Neural progenitor cell (in vitro differentiated cells): ENCODE measurements at regions not wholly inside any gene's neighbourhood (a gene's known extent, or its start where the extent isn't known, plus 50 kb on each side); places are given as distances from the start of the nearest gene placed in this dataset.

Experiments used
- DNase-seq: peaks from one replicate; pipeline ENCODE4 v3.0.0-alpha.2; 2016; ENCODE audit warnings: low spot score
- H2AFZ ChIP-seq: fragments of 200-600 bp; sonication (generic); replicated peaks from 2 replicates; pipeline ENCODE4 v1.6.1; 2016; ENCODE audit warnings: antibody characterized with exemption
- H3F3A ChIP-seq: fragments of 200-600 bp; sonication (generic); 2 replicates; pipeline ENCODE4 v1.6.1; 2016; ENCODE audit warnings: antibody characterized with exemption, low read depth
- H3K27ac ChIP-seq: fragments of 200-600 bp; sonication (generic); 2 replicates; pipeline ENCODE4 v1.5.1; 2016; ENCODE audit warnings: mild to moderate bottlenecking
- H3K27me3 ChIP-seq: fragments of 200-600 bp; sonication (generic); 2 replicates; pipeline ENCODE4 v1.6.1; 2016; ENCODE audit warnings: mild to moderate bottlenecking, moderate library complexity
- H3K36me3 ChIP-seq: fragments of 200-600 bp; sonication (generic); 2 replicates; pipeline ENCODE4 v1.5.1; 2016
- H3K4me1 ChIP-seq: fragments of 200-600 bp; sonication (generic); 2 replicates; pipeline ENCODE4 v1.6.1; 2016; ENCODE audit warnings: mixed run types
- H3K4me2 ChIP-seq: fragments of 200-600 bp; sonication (generic); 2 replicates; pipeline ENCODE4 v1.6.1; 2016
- H3K4me3 ChIP-seq: fragments of 200-600 bp; sonication (generic); 2 replicates; pipeline ENCODE4 v1.5.1; 2016
- H3K79me2 ChIP-seq: fragments of 200-600 bp; sonication (generic); 2 replicates; pipeline ENCODE4 v1.6.1; 2016; ENCODE audit warnings: low read depth
- H3K9ac ChIP-seq: fragments of 200-600 bp; sonication (generic); 2 replicates; pipeline ENCODE4 v1.6.1; 2016
- H3K9me3 ChIP-seq: fragments of 200-600 bp; sonication (generic); 2 replicates; pipeline ENCODE4 v1.5.1; 2016; ENCODE audit warnings: low read depth
- H4K20me1 ChIP-seq: fragments of 200-600 bp; sonication (generic); 2 replicates; pipeline ENCODE4 v1.6.1; 2016; ENCODE audit warnings: low read depth
- H3K27ac Mint-ChIP-seq: 3 replicates; pipeline ENCODE4 v1.8.0; 2021; ENCODE audit warnings: mixed read lengths
- H3K27me3 Mint-ChIP-seq: 2 replicates; pipeline ENCODE4 v1.8.0; 2022; ENCODE audit warnings: low read depth, mild to moderate bottlenecking, inconsistent platforms, moderate library complexity, mixed read lengths; ENCODE audit not compliant: insufficient read depth
- H3K36me3 Mint-ChIP-seq: 3 replicates; pipeline ENCODE4 v1.8.0; 2021; ENCODE audit warnings: mixed read lengths
- H3K4me1 Mint-ChIP-seq: 3 replicates; pipeline ENCODE4 v1.8.0; 2021; ENCODE audit warnings: mixed read lengths
- H3K4me3 Mint-ChIP-seq: 3 replicates; pipeline ENCODE4 v1.8.0; 2021; ENCODE audit warnings: mild to moderate bottlenecking, moderate library complexity, mixed read lengths
- H3K9me3 Mint-ChIP-seq: 3 replicates; pipeline ENCODE4 v1.8.0; 2020; ENCODE audit warnings: mixed read lengths
- CTCF ChIP-seq: fragments of 200-600 bp; sonication (generic); IDR thresholded peaks from 2 replicates; pipeline ENCODE4 v1.5.1; 2017; ENCODE audit warnings: antibody characterized with exemption, mild to moderate bottlenecking
- EZH2 ChIP-seq: fragments of 200-600 bp; sonication (generic); IDR thresholded peaks from 2 replicates; pipeline ENCODE4 v1.6.1; 2017; ENCODE audit warnings: antibody characterized with exemption, mild to moderate bottlenecking, moderate library complexity
- EZH2phosphoT487 ChIP-seq: fragments of 200-600 bp; sonication (generic); IDR thresholded peaks from 2 replicates; pipeline ENCODE4 v1.6.1; 2017; ENCODE audit warnings: antibody characterized with exemption

GRCh38 chr7:156071612-156072011 is 259.3 kb upstream of the SHH start:
- TF ChIP-seq CTCF (no peak), EZH2phosphoT487 (no peak), EZH2 (no peak)
- no peaks in the 10 kb centered on the region for H3K36me3 Mint-ChIP-seq
- Histone ChIP-seq H3K27me3 (no peaks in the 10 kb centered on the region), H3K36me3 (no peaks in the 10 kb centered on the region), H3K9ac (no peak overlapping the region), H3K9me3 (no peaks in the 10 kb centered on the region), H4K20me1 (no peaks in the 10 kb centered on the region), H2AFZ (no peak overlapping the region), H3F3A (no peaks in the 10 kb centered on the region), H3K4me2 (no peak overlapping the region), H3K4me1 (no peaks in the 10 kb centered on the region), H3K27ac (no peak overlapping the region), H3K79me2 (no peaks in the 10 kb centered on the region), H3K4me3 (no peak overlapping the region)
- no peaks in the 10 kb centered on the region for H3K9me3 Mint-ChIP-seq
- no peak overlapping the region for H3K4me3 Mint-ChIP-seq
- no peak overlapping the region for H3K27ac Mint-ChIP-seq
- peaks cover 6% of the 10 kb centered on the region for H3K27me3 Mint-ChIP-seq
- peaks cover 3% of the 10 kb centered on the region for H3K4me1 Mint-ChIP-seq
- DNase-seq = no peak

- Histone ChIP-seq H3K4me1 (no peaks in the 10 kb centered on the region), H3K79me2 (no peaks in the 10 kb centered on the region), H3K27me3 (no peaks in the 10 kb centered on the region), H3K36me3 (no peaks in the 10 kb centered on the region), H2AFZ (no peak overlapping the region), H3K27ac (no peak overlapping the region), H3F3A (no peaks in the 10 kb centered on the region), H3K4me3 (no peak overlapping the region), H4K20me1 (no peaks in the 10 kb centered on the region), H3K4me2 (no peak overlapping the region), H3K9ac (no peak overlapping the region), H3K9me3 (no peaks in the 10 kb centered on the region)
- H3K27ac Mint-ChIP-seq = no peak overlapping the region
- H3K4me1 Mint-ChIP-seq = peaks cover 3% of the 10 kb centered on the region
- H3K27me3 Mint-ChIP-seq = peaks cover 10% of the 10 kb centered on the region
- TF ChIP-seq CTCF = no peak
- no peak for TF ChIP-seq EZH2phosphoT487
- no peak for TF ChIP-seq EZH2
- no peaks in the 10 kb centered on the region for H3K36me3 Mint-ChIP-seq
- no peaks in the 10 kb centered on the region for H3K9me3 Mint-ChIP-seq
- DNase-seq = no peak
- H3K4me3 Mint-ChIP-seq = no peak overlapping the region
These were observed 257.6 kb upstream of the SHH start for GRCh38 chr7:156069891-156070290.

GRCh38 chr7:156067156-156067555 is 254.9 kb upstream of the SHH start:
- Histone ChIP-seq H3K4me2 (no peak overlapping the region), H3K4me3 (no peak overlapping the region), H3K36me3 (no peaks in the 10 kb centered on the region), H3K9me3 (no peaks in the 10 kb centered on the region), H3F3A (no peaks in the 10 kb centered on the region), H2AFZ (no peak overlapping the region), H4K20me1 (no peaks in the 10 kb centered on the region), H3K79me2 (no peaks in the 10 kb centered on the region), H3K27ac (no peak overlapping the region), H3K4me1 (no peaks in the 10 kb centered on the region), H3K27me3 (no peaks in the 10 kb centered on the region), H3K9ac (no peak overlapping the region)
- Mint-ChIP-seq H3K4me3 (no peak overlapping the region), H3K4me1 (peaks cover 3% of the 10 kb centered on the region), H3K27me3 (peaks cover 7% of the 10 kb centered on the region), H3K9me3 (no peaks in the 10 kb centered on the region), H3K27ac (no peak overlapping the region), H3K36me3 (no peaks in the 10 kb centered on the region)
- TF ChIP-seq CTCF (no peak), EZH2phosphoT487 (no peak), EZH2 (no peak)
- no peak for DNase-seq
